ENCODE measurements at regions not wholly inside any gene's neighbourhood (a gene's known extent, or its start where the extent isn't known, plus 50 kb on each side); places are given as distances from the start of the nearest gene placed in this dataset.

DNA sequence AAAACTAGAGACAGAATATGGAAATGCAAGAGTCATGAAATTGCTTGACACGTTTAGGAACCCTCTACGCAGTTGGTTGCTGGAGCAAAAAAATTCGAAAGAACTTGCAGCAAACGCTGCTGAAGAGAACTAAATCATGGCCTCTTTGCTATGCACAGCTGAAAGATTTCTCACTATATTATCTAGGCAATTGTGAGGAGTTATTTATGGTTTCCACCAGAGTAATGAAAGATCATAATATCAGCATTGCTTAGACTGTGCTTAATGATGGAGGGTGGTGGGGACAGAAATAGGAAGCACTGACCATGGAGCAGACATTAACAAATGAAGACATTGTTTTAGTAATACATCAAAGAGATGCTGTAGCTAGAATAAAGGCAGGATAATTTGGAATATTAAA lies 593.4 kb upstream of the ZNF717 start:
- DNase-seq (ENCODE audit: low spot score): no peak
- TF ChIP-seq, protein P1, sequence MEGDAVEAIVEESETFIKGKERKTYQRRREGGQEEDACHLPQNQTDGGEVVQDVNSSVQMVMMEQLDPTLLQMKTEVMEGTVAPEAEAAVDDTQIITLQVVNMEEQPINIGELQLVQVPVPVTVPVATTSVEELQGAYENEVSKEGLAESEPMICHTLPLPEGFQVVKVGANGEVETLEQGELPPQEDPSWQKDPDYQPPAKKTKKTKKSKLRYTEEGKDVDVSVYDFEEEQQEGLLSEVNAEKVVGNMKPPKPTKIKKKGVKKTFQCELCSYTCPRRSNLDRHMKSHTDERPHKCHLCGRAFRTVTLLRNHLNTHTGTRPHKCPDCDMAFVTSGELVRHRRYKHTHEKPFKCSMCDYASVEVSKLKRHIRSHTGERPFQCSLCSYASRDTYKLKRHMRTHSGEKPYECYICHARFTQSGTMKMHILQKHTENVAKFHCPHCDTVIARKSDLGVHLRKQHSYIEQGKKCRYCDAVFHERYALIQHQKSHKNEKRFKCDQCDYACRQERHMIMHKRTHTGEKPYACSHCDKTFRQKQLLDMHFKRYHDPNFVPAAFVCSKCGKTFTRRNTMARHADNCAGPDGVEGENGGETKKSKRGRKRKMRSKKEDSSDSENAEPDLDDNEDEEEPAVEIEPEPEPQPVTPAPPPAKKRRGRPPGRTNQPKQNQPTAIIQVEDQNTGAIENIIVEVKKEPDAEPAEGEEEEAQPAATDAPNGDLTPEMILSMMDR (IDR thresholded peaks at IDR 0.05; ENCODE audit: borderline replicate concordance, control extremely low read depth, extremely low read depth, insufficient read depth, missing control alignments): no peak
- in situ Hi-C loops (cut with MboI; ENCODE audit: low sequenced_read_pairs, unreplicated experiment): no loop called here

GRCh38 chr3:76383781-76384180 lies 598.4 kb upstream of the ZNF717 start:
- DNase-seq (ENCODE audit: low spot score): no peak
- TF ChIP-seq, protein P1 (IDR thresholded peaks at IDR 0.05; ENCODE audit: borderline replicate concordance, control extremely low read depth, extremely low read depth, insufficient read depth, missing control alignments): no peak
- in situ Hi-C loops (cut with MboI; ENCODE audit: low sequenced_read_pairs, unreplicated experiment): no loop called here

- DNase-seq (ENCODE audit: low spot score): no peak
- in situ Hi-C loops (cut with MboI; ENCODE audit: low sequenced_read_pairs, unreplicated experiment): no loop called here
- TF ChIP-seq, protein P1 (IDR thresholded peaks at IDR 0.05; ENCODE audit: borderline replicate concordance, control extremely low read depth, extremely low read depth, insufficient read depth, missing control alignments): no peak
Observed at GRCh38 chr3:76387000-76387399, 601.7 kb upstream of the ZNF717 start.

DNA sequence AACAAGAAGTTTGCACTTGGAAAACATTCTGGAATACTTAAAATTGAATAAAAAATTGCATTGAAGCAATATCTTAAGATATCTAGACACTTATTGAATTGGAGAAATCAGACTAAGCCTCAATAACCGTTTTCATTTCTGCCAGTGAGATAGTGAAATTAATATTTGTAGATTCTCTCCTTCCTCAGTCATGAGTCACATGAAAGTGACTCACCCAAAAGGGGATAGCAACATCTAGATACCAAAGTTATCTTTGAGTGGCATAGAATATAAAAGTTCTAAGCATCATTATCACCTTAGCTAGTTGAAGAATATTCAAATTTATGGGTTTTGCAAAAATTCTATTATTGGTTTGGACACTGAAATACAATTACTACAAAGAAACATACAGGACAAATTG lies 614.8 kb upstream of the ZNF717 start:
- in situ Hi-C loops (cut with MboI; ENCODE audit: low sequenced_read_pairs, unreplicated experiment): no loop called here
- DNase-seq (ENCODE audit: low spot score): no peak

GRCh38 chr3:76402926-76403325 lies 617.6 kb upstream of the ZNF717 start:
- TF ChIP-seq, protein P1 (IDR thresholded peaks at IDR 0.05; ENCODE audit: borderline replicate concordance, control extremely low read depth, extremely low read depth, insufficient read depth, missing control alignments): no peak
- in situ Hi-C loops (cut with MboI; ENCODE audit: low sequenced_read_pairs, unreplicated experiment): no loop called here
- DNase-seq (ENCODE audit: low spot score): no peak

More for the DNA sequence above, 614.8 kb upstream of the ZNF717 start:
- TF ChIP-seq, protein P1 (IDR thresholded peaks at IDR 0.05; ENCODE audit: borderline replicate concordance, control extremely low read depth, extremely low read depth, insufficient read depth, missing control alignments): no peak

- no peak for DNase-seq (ENCODE audit: low spot score)
- TF ChIP-seq, protein P1 (IDR thresholded peaks at IDR 0.05; ENCODE audit: borderline replicate concordance, control extremely low read depth, extremely low read depth, insufficient read depth, missing control alignments): no peak
- in situ Hi-C loops (cut with MboI; ENCODE audit: low sequenced_read_pairs, unreplicated experiment): no loop called here
Observed at GRCh38 chr3:76403556-76403955, 618.2 kb upstream of the ZNF717 start.

DNA sequence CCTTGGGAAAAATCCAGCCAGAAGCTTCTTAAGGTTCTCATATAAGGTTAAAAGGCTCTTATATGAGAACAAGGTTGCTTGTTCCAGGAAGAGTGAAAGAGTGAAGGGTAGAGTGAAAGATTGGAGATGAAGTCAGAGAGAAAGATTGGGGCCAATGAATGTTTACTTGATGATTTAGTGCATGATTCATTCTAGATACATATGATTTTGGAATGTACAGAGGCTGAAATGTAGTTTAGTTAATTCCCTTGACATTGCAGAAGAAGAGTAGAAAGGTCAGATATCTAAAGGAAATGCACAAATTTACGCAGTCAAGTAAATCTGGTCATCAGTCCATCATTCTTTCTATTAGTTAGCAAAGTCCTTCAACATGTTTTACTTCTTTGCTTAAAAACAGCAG lies 619.8 kb upstream of the ZNF717 start:
- no peak for DNase-seq (ENCODE audit: low spot score)
- in situ Hi-C loops (cut with MboI; ENCODE audit: low sequenced_read_pairs, unreplicated experiment): no loop called here

More for the DNA sequence above, 619.8 kb upstream of the ZNF717 start:
- TF ChIP-seq, protein P1 (IDR thresholded peaks at IDR 0.05; ENCODE audit: borderline replicate concordance, control extremely low read depth, extremely low read depth, insufficient read depth, missing control alignments): no peak

Data from GM13976 (cell line).